A673 (cell line): ENCODE measurements at regions not wholly inside any gene's neighbourhood (a gene's known extent, or its start where the extent isn't known, plus 50 kb on each side); places are given as distances from the start of the nearest gene placed in this dataset.

Experiments
- BruUV-seq: library from RNA; stranded (reverse); fragments of 400-500 nt; replicated peaks from 2 replicates; lab custom pipeline; 2021; lab: Mats Ljungman, UMichigan
- CTCF ChIA-PET: fragments of 300-600 bp; sonication (Branson Sonifier 250); formaldehyde crosslinking; loops from one replicate; lab custom pipeline; 2022; ENCODE audit warnings: antibody characterized with exemption; lab: Charles Lee
- POLR2A ChIA-PET: fragments of 300-600 bp; sonication (Branson Sonifier 250); formaldehyde crosslinking; loops from one replicate; lab custom pipeline; 2022; ENCODE audit warnings: antibody characterized with exemption; ENCODE audit not compliant: low non-redundant PET; lab: Charles Lee
- DNase-seq: peaks from one replicate; pipeline ENCODE4 v3.0.0-alpha.2; 2015; ENCODE audit warnings: low spot score
- H3K27ac ChIP-seq: fragments of 200-600 bp; sonication (generic); 2 replicates; pipeline ENCODE4 v1.5.1; 2016; ENCODE audit warnings: mixed run types, low read depth, mild to moderate bottlenecking, mixed read lengths, antibody characterized with exemption, low read length; ENCODE audit not compliant: poor library complexity, severe bottlenecking
- H3K27me3 ChIP-seq: fragments of 200-600 bp; sonication (generic); replicated peaks from 2 replicates; pipeline ENCODE4 v1.6.1; 2017; ENCODE audit warnings: mixed run types, low read depth, mild to moderate bottlenecking, mixed read lengths, antibody characterized with exemption, low read length; ENCODE audit not compliant: insufficient read depth, poor library complexity
- H3K36me3 ChIP-seq: fragments of 200-600 bp; sonication (generic); 2 replicates; pipeline ENCODE4 v1.6.1; 2016; ENCODE audit warnings: mixed run types, mild to moderate bottlenecking, mixed read lengths, antibody characterized with exemption, low read length; ENCODE audit not compliant: insufficient read depth, poor library complexity, severe bottlenecking
- H3K4me1 ChIP-seq: fragments of 200-600 bp; sonication (generic); 2 replicates; pipeline ENCODE4 v1.6.1; 2017; ENCODE audit warnings: mixed run types, mild to moderate bottlenecking, mixed read lengths, antibody characterized with exemption, low read length; ENCODE audit not compliant: insufficient read depth, poor library complexity, severe bottlenecking
- H3K4me3 ChIP-seq: fragments of 200-600 bp; sonication (generic); 2 replicates; pipeline ENCODE4 v1.5.1; 2016; ENCODE audit warnings: low read depth, mixed run types, mild to moderate bottlenecking, mixed read lengths, low read length; ENCODE audit not compliant: poor library complexity, severe bottlenecking
- H3K9me3 ChIP-seq: fragments of 200-600 bp; sonication (generic); 2 replicates; pipeline ENCODE4 v1.6.1; 2016; ENCODE audit warnings: mixed run types, low read depth, mild to moderate bottlenecking, mixed read lengths, antibody characterized with exemption, low read length; ENCODE audit not compliant: poor library complexity, severe bottlenecking
- EZH2 ChIP-seq: fragments of 200-600 bp; sonication (generic); IDR thresholded peaks from 2 replicates; pipeline ENCODE4 v1.6.1; 2017; ENCODE audit warnings: borderline replicate concordance, low read depth, mild to moderate bottlenecking, mixed read lengths, antibody characterized with exemption, low read length; ENCODE audit not compliant: poor library complexity, severe bottlenecking
- intact Hi-C: fragments of 100-400 bp; cut with micrococcal nuclease; formaldehyde crosslinking; loops from one replicate; pipeline ENCODE4 v1.10.0; 2022; ENCODE audit not compliant: unreplicated experiment
- TF ChIP-seq, protein P1 (sequence below): fragments of 300-800, 200-600 bp; sonication (generic); conservative IDR thresholded peaks from 2 replicates; pipeline ENCODE4 v1.5.1; 2017; ENCODE audit warnings: low read depth, mild to moderate bottlenecking, antibody characterized with exemption, low read length, moderate library complexity, mixed read lengths

GRCh38 chr10:75304741-75305390 is 69.1 kb upstream of the COMTD1 start:
- CTCF ChIA-PET, result no interaction called here

GRCh38 chr10:75304313-75304712 is 68.6 kb upstream of the COMTD1 start:
- intact Hi-C loops, result no loop called here
- POLR2A ChIA-PET, result no interaction called here
- Histone ChIP-seq H3K9me3 (peaks cover 10% of the 10 kb centered on the region), H3K27me3 (peaks cover under 1% of the 10 kb centered on the region), H3K36me3 (no peaks in the 10 kb centered on the region), H3K27ac (no peak overlapping the region), H3K4me1 (no peaks in the 10 kb centered on the region), H3K4me3 (no peak overlapping the region)
- DNase-seq, result no peak
- TF ChIP-seq, protein P1, sequence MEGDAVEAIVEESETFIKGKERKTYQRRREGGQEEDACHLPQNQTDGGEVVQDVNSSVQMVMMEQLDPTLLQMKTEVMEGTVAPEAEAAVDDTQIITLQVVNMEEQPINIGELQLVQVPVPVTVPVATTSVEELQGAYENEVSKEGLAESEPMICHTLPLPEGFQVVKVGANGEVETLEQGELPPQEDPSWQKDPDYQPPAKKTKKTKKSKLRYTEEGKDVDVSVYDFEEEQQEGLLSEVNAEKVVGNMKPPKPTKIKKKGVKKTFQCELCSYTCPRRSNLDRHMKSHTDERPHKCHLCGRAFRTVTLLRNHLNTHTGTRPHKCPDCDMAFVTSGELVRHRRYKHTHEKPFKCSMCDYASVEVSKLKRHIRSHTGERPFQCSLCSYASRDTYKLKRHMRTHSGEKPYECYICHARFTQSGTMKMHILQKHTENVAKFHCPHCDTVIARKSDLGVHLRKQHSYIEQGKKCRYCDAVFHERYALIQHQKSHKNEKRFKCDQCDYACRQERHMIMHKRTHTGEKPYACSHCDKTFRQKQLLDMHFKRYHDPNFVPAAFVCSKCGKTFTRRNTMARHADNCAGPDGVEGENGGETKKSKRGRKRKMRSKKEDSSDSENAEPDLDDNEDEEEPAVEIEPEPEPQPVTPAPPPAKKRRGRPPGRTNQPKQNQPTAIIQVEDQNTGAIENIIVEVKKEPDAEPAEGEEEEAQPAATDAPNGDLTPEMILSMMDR, result no peak
- TF ChIP-seq EZH2, result no peak
- CTCF ChIA-PET, result no interaction called here
- no TSS peak for BruUV-seq

More at GRCh38 chr10:75304741-75305390, 69.1 kb upstream of the COMTD1 start:
- Histone ChIP-seq H3K4me1 (no peaks in the 10 kb centered on the region), H3K27me3 (peaks cover 6% of the 10 kb centered on the region), H3K36me3 (no peaks in the 10 kb centered on the region), H3K4me3 (no peak overlapping the region), H3K9me3 (peaks cover 10% of the 10 kb centered on the region), H3K27ac (no peak overlapping the region)
- intact Hi-C loops, result no loop called here
- BruUV-seq, result no TSS peak
- POLR2A ChIA-PET, result no interaction called here
- TF ChIP-seq, protein P1, result no peak
- no peak for TF ChIP-seq EZH2
- no peak for DNase-seq

DNA sequence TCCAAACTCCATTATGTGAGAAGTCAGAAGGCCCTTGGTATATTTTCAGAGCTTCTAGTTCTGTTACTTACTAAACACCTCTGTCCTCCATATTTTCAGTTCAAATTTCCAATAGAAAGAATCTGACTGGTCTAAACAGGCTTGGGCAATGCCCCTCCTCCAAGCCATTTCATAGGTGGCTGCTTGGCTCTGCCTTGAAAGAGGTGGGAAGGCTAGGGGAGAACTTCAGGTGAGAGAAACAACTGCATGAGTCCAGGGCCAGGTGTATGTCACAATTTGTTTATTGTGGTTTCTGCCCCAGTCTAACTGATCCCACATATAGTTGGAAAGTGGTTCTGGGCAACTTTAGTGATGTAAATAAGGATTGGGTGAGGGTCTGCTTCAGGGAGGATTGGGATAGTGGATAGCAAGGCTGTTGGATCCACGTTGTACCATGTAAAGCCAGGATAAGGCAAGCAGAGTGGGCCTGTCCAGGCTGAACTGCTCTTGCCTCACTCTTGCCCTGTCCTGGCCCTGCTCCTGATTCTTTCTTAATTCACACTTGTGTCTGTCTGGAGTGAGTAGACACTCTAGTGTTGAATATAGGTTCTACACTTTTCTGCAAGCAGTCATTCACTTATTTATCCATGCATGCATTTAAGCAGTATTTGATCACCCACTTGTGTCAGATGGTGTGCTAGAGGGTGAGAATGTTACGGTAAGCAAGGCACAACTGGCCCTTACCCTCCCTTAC is 67.5 kb upstream of the COMTD1 start:
- H3K36me3 ChIP-seq, result no peaks in the 10 kb centered on the region
- no peak for DNase-seq
- H3K27me3 ChIP-seq, result no peaks in the 10 kb centered on the region
- H3K4me1 ChIP-seq, result no peaks in the 10 kb centered on the region
- ChIA-PET POLR2A (no interaction called here), CTCF (no interaction called here)
- intact Hi-C loops, result no loop called here
- no TSS peak for BruUV-seq
- no peak for TF ChIP-seq EZH2
- TF ChIP-seq, protein P1, result no peak
- no peak overlapping the region for H3K27ac ChIP-seq
- H3K9me3 ChIP-seq, result peaks cover 10% of the 10 kb centered on the region
- H3K4me3 ChIP-seq, result no peak overlapping the region
